DND-41 (cell line): ENCODE measurements at regions not wholly inside any gene's neighbourhood (a gene's known extent, or its start where the extent isn't known, plus 50 kb on each side); places are given as distances from the start of the nearest gene placed in this dataset.

Experiments
- EZH2 ChIP-seq: IDR thresholded peaks from 3 replicates; pipeline ENCODE4 v1.6.1; 2012; ENCODE audit warnings: borderline replicate concordance, low read depth, mild to moderate bottlenecking, moderate library complexity, low read length, inconsistent platforms; ENCODE audit not compliant: severe bottlenecking
- TF ChIP-seq, protein P1 (sequence below): IDR thresholded peaks from 2 replicates; pipeline ENCODE4 v1.5.1; 2012; ENCODE audit warnings: borderline replicate concordance, low read length, moderate library complexity, mild to moderate bottlenecking; ENCODE audit not compliant: poor library complexity, severe bottlenecking; ENCODE audit errors: extremely low read depth

- TF ChIP-seq, protein P1, sequence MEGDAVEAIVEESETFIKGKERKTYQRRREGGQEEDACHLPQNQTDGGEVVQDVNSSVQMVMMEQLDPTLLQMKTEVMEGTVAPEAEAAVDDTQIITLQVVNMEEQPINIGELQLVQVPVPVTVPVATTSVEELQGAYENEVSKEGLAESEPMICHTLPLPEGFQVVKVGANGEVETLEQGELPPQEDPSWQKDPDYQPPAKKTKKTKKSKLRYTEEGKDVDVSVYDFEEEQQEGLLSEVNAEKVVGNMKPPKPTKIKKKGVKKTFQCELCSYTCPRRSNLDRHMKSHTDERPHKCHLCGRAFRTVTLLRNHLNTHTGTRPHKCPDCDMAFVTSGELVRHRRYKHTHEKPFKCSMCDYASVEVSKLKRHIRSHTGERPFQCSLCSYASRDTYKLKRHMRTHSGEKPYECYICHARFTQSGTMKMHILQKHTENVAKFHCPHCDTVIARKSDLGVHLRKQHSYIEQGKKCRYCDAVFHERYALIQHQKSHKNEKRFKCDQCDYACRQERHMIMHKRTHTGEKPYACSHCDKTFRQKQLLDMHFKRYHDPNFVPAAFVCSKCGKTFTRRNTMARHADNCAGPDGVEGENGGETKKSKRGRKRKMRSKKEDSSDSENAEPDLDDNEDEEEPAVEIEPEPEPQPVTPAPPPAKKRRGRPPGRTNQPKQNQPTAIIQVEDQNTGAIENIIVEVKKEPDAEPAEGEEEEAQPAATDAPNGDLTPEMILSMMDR = no peak
- no peak for TF ChIP-seq EZH2
These were observed 211.5 kb upstream of the MIR17HG start for GRCh38 chr13:91135968-91136367.
